Activated CD8-positive, alpha-beta T cell treated with anti-CD3 and anti-CD28 coated beads, Interleukin-2, amount 10 ng/mL, durations not matched to agents 7 days and 5 days (primary cell): ENCODE measurements at regions not wholly inside any gene's neighbourhood (a gene's known extent, or its start where the extent isn't known, plus 50 kb on each side); places are given as distances from the start of the nearest gene placed in this dataset.

ENCODE experiments used
- ATAC-seq: fragments of 150-1000 bp; cut with Tn5 transposase; one replicate; pipeline ENCODE4 v1.10.0; 2021; ENCODE audit warnings: moderate library complexity
- CTCF ChIA-PET: fragments of 350-600 bp; sonication (Branson Sonifier 250); formaldehyde crosslinking; loops from one replicate; lab custom pipeline; 2021; ENCODE audit warnings: antibody characterized with exemption; lab: Charles Lee
- POLR2A ChIA-PET: fragments of 350-600 bp; sonication (Branson Sonifier 250); formaldehyde crosslinking; loops from one replicate; lab custom pipeline; 2021; ENCODE audit warnings: antibody characterized with exemption; lab: Charles Lee
- DNase-seq: peaks from one replicate; pipeline ENCODE4 v3.0.0-alpha.2; 2020
- H3K27ac Mint-ChIP-seq: one replicate; pipeline ENCODE4 v1.8.0; 2021; ENCODE audit warnings: mild to moderate bottlenecking, mixed read lengths
- H3K27me3 Mint-ChIP-seq: one replicate; pipeline ENCODE4 v1.8.0; 2021; ENCODE audit warnings: low read depth, mixed read lengths
- H3K36me3 Mint-ChIP-seq: one replicate; pipeline ENCODE4 v1.8.0; 2021; ENCODE audit warnings: low read depth, mixed read lengths
- H3K4me1 Mint-ChIP-seq: one replicate; pipeline ENCODE4 v1.8.0; 2021; ENCODE audit warnings: low read depth, mixed read lengths
- H3K4me3 Mint-ChIP-seq: one replicate; pipeline ENCODE4 v1.8.0; 2021; ENCODE audit warnings: mild to moderate bottlenecking, mixed read lengths
- H3K9me3 Mint-ChIP-seq: one replicate; pipeline ENCODE4 v1.8.0; 2022; ENCODE audit warnings: mixed read lengths; ENCODE audit not compliant: insufficient read depth

DNA sequence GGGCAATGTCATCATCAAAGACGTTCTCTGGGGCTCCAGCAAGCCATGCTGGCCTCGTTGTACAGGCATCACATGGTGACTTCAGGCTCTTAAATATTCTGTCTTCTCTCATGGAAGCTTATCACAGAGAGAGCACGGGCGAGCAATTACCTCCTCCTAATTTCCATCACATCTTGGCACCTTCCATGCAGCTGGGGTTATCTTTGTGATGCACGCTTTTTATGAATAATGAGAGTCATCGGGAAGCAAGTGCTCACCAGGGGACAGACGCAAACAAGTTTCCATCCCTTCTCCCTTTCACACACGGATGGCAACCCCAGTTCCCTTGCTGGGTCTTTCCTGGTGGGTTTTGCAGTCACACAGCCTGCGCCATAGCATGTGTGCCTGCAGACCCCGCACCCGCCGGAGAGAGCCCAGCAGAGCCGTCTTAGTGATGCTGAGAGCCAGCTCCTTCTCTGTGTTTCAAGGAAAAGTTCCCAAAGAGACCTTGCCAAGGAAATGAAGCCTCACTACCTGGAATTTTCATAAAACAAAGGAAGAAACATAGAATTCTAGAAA, 116.3 kb upstream of the AFDN start:
- no peak overlapping the region for H3K27ac Mint-ChIP-seq
- H3K9me3 Mint-ChIP-seq, result no peaks in the 10 kb centered on the region
- H3K4me1 Mint-ChIP-seq, result peaks cover 17% of the 10 kb centered on the region
- DNase-seq (no peak), ATAC-seq (no peak)
- H3K27me3 Mint-ChIP-seq, result peaks cover 81% of the 10 kb centered on the region
- ChIA-PET POLR2A (no interaction called here), CTCF (no interaction called here)
- no peak overlapping the region for H3K4me3 Mint-ChIP-seq
- H3K36me3 Mint-ChIP-seq, result no peaks in the 10 kb centered on the region

- ATAC-seq, result no peak
- no peak for DNase-seq
- Mint-ChIP-seq H3K36me3 (no peaks in the 10 kb centered on the region), H3K4me1 (peaks cover 11% of the 10 kb centered on the region), H3K27ac (no peak overlapping the region), H3K4me3 (no peak overlapping the region), H3K9me3 (no peaks in the 10 kb centered on the region), H3K27me3 (peaks cover 82% of the 10 kb centered on the region)
- POLR2A ChIA-PET, result no interaction called here
- CTCF ChIA-PET, result no interaction called here
Measured at GRCh38 chr6:167711211-167711610, 115.5 kb upstream of the AFDN start.

- Mint-ChIP-seq H3K27ac (no peak overlapping the region), H3K36me3 (no peaks in the 10 kb centered on the region), H3K9me3 (no peaks in the 10 kb centered on the region), H3K27me3 (peaks cover 80% of the 10 kb centered on the region), H3K4me1 (peaks cover 3% of the 10 kb centered on the region), H3K4me3 (no peak overlapping the region)
- DNase-seq, result no peak
- ChIA-PET CTCF (no interaction called here), POLR2A (no interaction called here)
- ATAC-seq, result no peak
Measured at GRCh38 chr6:167711768-167712730, 114.7 kb upstream of the AFDN start.

DNA sequence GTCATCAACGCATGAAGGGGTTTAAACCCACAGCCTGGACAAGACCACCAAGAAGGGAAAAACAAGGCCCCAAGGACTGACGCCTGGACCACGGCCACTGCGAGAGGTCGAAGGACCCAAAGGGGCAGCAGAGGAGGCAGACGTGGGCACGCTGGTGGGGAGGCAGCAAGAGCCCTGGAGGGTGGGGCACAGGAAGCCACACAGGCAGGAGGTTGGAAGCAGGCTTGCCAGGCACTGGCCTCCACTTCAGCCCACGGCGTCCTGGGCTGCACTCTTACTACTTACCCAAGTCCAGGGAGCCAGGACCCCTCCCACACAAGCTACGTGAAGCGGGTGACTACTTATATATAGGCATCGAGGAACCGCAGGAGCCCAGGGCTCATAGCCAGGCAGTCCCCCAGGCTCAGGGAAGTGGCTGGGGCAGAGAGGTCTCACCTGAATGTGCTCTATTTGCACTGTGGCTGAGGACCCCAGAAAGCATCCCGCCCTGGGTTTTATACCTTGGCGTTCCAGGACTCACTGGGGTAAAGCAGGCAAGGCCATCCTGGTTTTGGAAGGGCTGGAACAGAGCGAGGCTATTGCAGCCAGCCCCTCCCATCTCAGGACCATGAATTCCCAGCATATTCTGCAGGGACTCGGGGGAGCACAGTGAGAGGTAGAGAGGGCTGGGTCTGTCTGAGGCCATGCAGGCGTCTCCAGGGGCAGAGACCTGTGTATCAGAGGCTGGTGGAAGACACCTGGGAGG, 113.8 kb upstream of the AFDN start:
- Mint-ChIP-seq H3K9me3 (no peaks in the 10 kb centered on the region), H3K27me3 (peaks cover 74% of the 10 kb centered on the region), H3K4me3 (no peak overlapping the region), H3K36me3 (no peaks in the 10 kb centered on the region), H3K4me1 (peaks cover 2% of the 10 kb centered on the region), H3K27ac (no peak overlapping the region)
- ChIA-PET CTCF (no interaction called here), POLR2A (no interaction called here)
- DNase-seq (no peak), ATAC-seq (no peak)

DNA sequence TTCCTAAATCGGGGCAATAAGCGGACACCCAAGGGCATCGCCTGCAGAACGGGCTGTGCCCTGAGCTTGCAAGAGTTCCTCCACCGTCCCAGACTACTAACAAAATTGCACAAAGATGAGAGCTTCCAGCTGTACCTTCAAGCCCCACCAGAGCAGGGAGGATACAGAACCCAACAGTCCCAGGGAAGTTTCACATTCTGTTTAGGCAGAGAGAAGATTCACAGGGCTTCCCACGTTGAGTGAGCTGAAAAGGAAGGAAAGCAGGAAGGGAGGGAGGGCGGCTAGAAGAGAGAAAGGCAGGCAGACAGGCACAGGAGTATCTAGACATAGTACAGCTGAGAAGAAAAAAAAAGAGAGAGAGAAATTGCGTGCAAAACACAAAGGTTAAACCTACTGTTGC, 112.6 kb upstream of the AFDN start:
- no peak for ATAC-seq
- ChIA-PET CTCF (interaction anchor here (1.0 kb wide), 1 partner anchor 13 kb away, joined by 3 read pairs; no protein-coding TSS in a partner anchor), POLR2A (no interaction called here)
- no peaks in the 10 kb centered on the region for H3K36me3 Mint-ChIP-seq
- H3K4me3 Mint-ChIP-seq, result no peak overlapping the region
- no peak overlapping the region for H3K27ac Mint-ChIP-seq
- no peak for DNase-seq
- no peaks in the 10 kb centered on the region for H3K9me3 Mint-ChIP-seq
- peaks cover 68% of the 10 kb centered on the region for H3K27me3 Mint-ChIP-seq
- H3K4me1 Mint-ChIP-seq, result peaks cover 1% of the 10 kb centered on the region

GRCh38 chr6:167717455-167717854, 109.3 kb upstream of the AFDN start:
- Mint-ChIP-seq H3K27ac (no peak overlapping the region), H3K4me1 (no peaks in the 10 kb centered on the region), H3K9me3 (no peaks in the 10 kb centered on the region), H3K36me3 (no peaks in the 10 kb centered on the region), H3K4me3 (no peak overlapping the region), H3K27me3 (peaks cover 40% of the 10 kb centered on the region)
- no peak for DNase-seq
- CTCF ChIA-PET, result no interaction called here
- ATAC-seq, result no peak
- POLR2A ChIA-PET, result no interaction called here

DNA sequence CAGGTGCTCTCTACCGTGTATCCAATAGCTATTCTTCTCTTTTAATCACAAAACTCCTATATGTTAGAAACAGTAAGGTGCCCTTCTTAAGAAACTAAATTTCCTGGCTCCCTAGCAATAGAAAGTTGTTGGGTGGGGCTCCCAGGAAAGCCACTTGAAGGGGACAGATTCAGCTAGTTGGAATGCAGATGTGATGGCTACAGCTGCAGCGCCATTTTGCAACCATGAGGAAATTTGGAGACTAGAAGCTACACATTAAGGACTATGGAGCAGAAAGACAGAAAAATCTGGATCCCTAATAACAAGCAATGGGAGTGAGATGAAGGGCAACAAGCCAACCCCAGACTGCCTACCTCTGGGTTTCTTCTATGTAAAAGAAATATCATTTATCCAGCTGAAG, 108.8 kb upstream of the AFDN start:
- no peak overlapping the region for H3K27ac Mint-ChIP-seq
- POLR2A ChIA-PET, result no interaction called here
- no peaks in the 10 kb centered on the region for H3K9me3 Mint-ChIP-seq
- peaks cover 36% of the 10 kb centered on the region for H3K27me3 Mint-ChIP-seq
- no peak for ATAC-seq
- CTCF ChIA-PET, result no interaction called here
- DNase-seq, result no peak
- no peaks in the 10 kb centered on the region for H3K36me3 Mint-ChIP-seq
- no peaks in the 10 kb centered on the region for H3K4me1 Mint-ChIP-seq
- no peak overlapping the region for H3K4me3 Mint-ChIP-seq

- DNase-seq (no peak), ATAC-seq (no peak)
- H3K27me3 Mint-ChIP-seq, result peaks cover 31% of the 10 kb centered on the region
- no peak overlapping the region for H3K4me3 Mint-ChIP-seq
- H3K27ac Mint-ChIP-seq, result no peak overlapping the region
- ChIA-PET CTCF (no interaction called here), POLR2A (no interaction called here)
- peaks cover 3% of the 10 kb centered on the region for H3K9me3 Mint-ChIP-seq
- no peaks in the 10 kb centered on the region for H3K36me3 Mint-ChIP-seq
- H3K4me1 Mint-ChIP-seq, result no peaks in the 10 kb centered on the region
Measured at GRCh38 chr6:167719920-167720319, 106.8 kb upstream of the AFDN start.

DNA sequence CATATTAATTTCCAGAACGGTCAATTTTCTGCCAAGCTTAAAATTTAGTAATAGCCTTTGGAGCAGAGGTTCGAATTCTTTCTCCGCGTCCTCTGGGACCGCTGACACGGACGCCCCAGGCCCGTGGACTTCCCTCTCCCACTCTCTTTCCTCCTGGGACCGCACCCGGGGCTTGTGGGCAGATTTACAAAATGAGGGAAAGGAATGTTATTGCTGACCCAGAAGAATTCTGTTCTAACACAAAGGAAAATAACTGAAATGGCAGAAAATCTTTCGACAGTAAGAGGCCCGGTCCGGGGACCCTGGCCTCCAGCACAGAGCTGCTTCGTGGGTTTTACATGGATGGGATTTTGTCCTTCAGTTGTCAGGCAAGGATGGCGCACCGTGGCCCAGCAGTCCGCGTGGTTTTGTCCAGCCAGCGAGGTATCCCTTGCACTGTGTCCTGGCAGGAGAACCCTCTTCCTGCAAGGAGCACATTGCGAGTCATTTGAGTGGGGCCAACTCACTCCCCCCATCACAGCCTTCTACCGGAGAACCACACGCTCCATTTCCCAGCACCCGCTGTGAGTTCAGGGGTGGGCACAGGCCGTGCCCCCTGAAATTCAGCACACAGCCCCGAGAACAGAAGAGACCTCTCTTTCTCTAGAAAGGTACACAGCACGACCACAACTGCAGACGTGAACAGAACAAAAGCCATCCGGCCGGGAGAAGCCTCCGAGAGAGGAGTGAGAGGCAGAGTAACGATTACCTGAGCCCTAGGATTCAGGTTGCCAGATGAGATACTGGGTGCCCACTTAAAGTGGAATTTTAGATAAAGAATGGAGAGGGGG, 106.0 kb upstream of the AFDN start:
- Mint-ChIP-seq H3K4me3 (no peak overlapping the region), H3K4me1 (no peaks in the 10 kb centered on the region), H3K27me3 (peaks cover 30% of the 10 kb centered on the region), H3K9me3 (peaks cover 3% of the 10 kb centered on the region), H3K36me3 (no peaks in the 10 kb centered on the region), H3K27ac (no peak overlapping the region)
- DNase-seq, result no peak
- ChIA-PET CTCF (no interaction called here), POLR2A (no interaction called here)
- no peak for ATAC-seq

- ChIA-PET POLR2A (no interaction called here), CTCF (no interaction called here)
- Mint-ChIP-seq H3K27me3 (peaks cover 28% of the 10 kb centered on the region), H3K27ac (no peak overlapping the region), H3K9me3 (peaks cover 3% of the 10 kb centered on the region), H3K4me3 (no peak overlapping the region), H3K4me1 (no peaks in the 10 kb centered on the region), H3K36me3 (no peaks in the 10 kb centered on the region)
- DNase-seq (no peak), ATAC-seq (no peak)
Measured at GRCh38 chr6:167721291-167721690, 105.4 kb upstream of the AFDN start.

GRCh38 chr6:167722634-167723309, 103.9 kb upstream of the AFDN start:
- Mint-ChIP-seq H3K4me3 (no peak overlapping the region), H3K36me3 (no peaks in the 10 kb centered on the region), H3K27ac (no peak overlapping the region), H3K9me3 (peaks cover 3% of the 10 kb centered on the region), H3K27me3 (peaks cover 22% of the 10 kb centered on the region), H3K4me1 (no peaks in the 10 kb centered on the region)
- ATAC-seq (no peak), DNase-seq (no peak)
- CTCF ChIA-PET, result no interaction called here
- POLR2A ChIA-PET, result no interaction called here
